NCI-H146 (cell line): ENCODE measurements at regions not wholly inside any gene's neighbourhood (a gene's known extent, or its start where the extent isn't known, plus 50 kb on each side); places are given as distances from the start of the nearest gene placed in this dataset.
"Not testable (repeated sequence)": the region's sequence is repeated elsewhere in the genome, so short reads cannot be mapped to it uniquely, and the experiment has no call there.

Experiments
- DNase-seq: peaks from one replicate; lab custom pipeline; 2025; lab: John Stamatoyannopoulos, UW

- DNase-seq: no peak
These were observed 330.4 kb downstream of the KIF20B start for GRCh38 chr10:90031776-90032175.

GRCh38 chr10:90032519-90032918 is 331.1 kb downstream of the KIF20B start:
- DNase-seq: no peak

GRCh38 chr10:90034862-90035261 is 333.5 kb downstream of the KIF20B start:
- DNase-seq: not testable (repeated sequence)

GRCh38 chr10:90041585-90041984 is 340.2 kb downstream of the KIF20B start:
- no peak for DNase-seq

- DNase-seq: no peak
These were observed 340.7 kb downstream of the KIF20B start for GRCh38 chr10:90042075-90042474.

GRCh38 chr10:90047243-90047729 is 345.9 kb downstream of the KIF20B start:
- peak; percentile 53 for DNase-seq

GRCh38 chr10:90051053-90051452 is 349.7 kb downstream of the KIF20B start:
- DNase-seq: no peak

- DNase-seq: no peak
These were observed 350.1 kb downstream of the KIF20B start for GRCh38 chr10:90051474-90051873.

GRCh38 chr10:90062786-90063185 is 361.4 kb downstream of the KIF20B start:
- no peak for DNase-seq

- DNase-seq: no peak
These were observed 362.9 kb downstream of the KIF20B start for GRCh38 chr10:90064295-90064694.

- no peak for DNase-seq
These were observed 365.0 kb downstream of the KIF20B start for GRCh38 chr10:90066435-90066834.

GRCh38 chr10:90075995-90076394 is 374.6 kb downstream of the KIF20B start:
- no peak for DNase-seq

- DNase-seq: no peak
These were observed 378.4 kb downstream of the KIF20B start for GRCh38 chr10:90079819-90080218.

GRCh38 chr10:90086606-90087190 is 385.3 kb downstream of the KIF20B start:
- not testable (repeated sequence) for DNase-seq

- no peak for DNase-seq
These were observed 386.0 kb downstream of the KIF20B start for GRCh38 chr10:90087197-90088023.

- DNase-seq: no peak
These were observed 386.6 kb downstream of the KIF20B start for GRCh38 chr10:90088024-90088317.

- no peak for DNase-seq
These were observed 388.3 kb downstream of the KIF20B start for GRCh38 chr10:90089719-90090118.

- DNase-seq: no peak
These were observed 394.8 kb downstream of the KIF20B start for GRCh38 chr10:90096196-90096595.

GRCh38 chr10:90107581-90107980 is 406.2 kb downstream of the KIF20B start:
- DNase-seq: not testable (repeated sequence)

- no peak for DNase-seq
These were observed 410.3 kb downstream of the KIF20B start for GRCh38 chr10:90111671-90112070.

- DNase-seq: no peak
These were observed 411.3 kb downstream of the KIF20B start for GRCh38 chr10:90112681-90113080.

GRCh38 chr10:90118567-90118966 is 417.2 kb downstream of the KIF20B start:
- not testable (repeated sequence) for DNase-seq

- not testable (repeated sequence) for DNase-seq
These were observed 418.4 kb downstream of the KIF20B start for GRCh38 chr10:90119631-90120280.
